C4-2B (cell line): ENCODE measurements at regions not wholly inside any gene's neighbourhood (a gene's known extent, or its start where the extent isn't known, plus 50 kb on each side); places are given as distances from the start of the nearest gene placed in this dataset.

Source experiments
- H3K27ac ChIP-seq: fragments of 450-650 bp; 2 replicates; pipeline ENCODE4 v1.5.1; 2017
- ZFX ChIP-seq: fragments of 450-650 bp; IDR thresholded peaks from 2 replicates; pipeline ENCODE4 v1.6.1; 2017
- TF ChIP-seq, protein P1 (sequence below): fragments of 450-650 bp; conservative IDR thresholded peaks from 2 replicates; pipeline ENCODE4 v1.5.1; 2017; ENCODE audit warnings: mild to moderate bottlenecking

DNA sequence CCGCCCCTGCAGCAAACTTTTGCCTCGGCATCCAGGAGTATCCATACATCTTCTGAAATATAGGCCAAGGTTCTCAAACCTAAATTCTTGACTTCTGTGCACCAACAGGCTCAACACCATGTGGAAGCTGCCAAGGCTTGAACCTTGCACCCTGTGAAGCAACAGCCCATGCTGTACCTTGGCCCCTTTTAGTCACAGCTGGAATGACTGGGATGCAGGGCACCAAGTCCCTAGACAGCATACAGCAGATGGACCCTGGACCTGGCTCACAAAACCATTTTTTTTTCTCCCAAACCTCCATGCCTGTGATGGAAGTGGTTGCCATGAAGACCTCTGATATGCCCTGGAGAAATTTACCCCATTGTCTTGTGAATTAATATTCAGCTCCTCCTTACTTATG lies 233.8 kb upstream of the KCND2 start:
- H3K27ac ChIP-seq: no peak overlapping the region
- TF ChIP-seq, protein P1, sequence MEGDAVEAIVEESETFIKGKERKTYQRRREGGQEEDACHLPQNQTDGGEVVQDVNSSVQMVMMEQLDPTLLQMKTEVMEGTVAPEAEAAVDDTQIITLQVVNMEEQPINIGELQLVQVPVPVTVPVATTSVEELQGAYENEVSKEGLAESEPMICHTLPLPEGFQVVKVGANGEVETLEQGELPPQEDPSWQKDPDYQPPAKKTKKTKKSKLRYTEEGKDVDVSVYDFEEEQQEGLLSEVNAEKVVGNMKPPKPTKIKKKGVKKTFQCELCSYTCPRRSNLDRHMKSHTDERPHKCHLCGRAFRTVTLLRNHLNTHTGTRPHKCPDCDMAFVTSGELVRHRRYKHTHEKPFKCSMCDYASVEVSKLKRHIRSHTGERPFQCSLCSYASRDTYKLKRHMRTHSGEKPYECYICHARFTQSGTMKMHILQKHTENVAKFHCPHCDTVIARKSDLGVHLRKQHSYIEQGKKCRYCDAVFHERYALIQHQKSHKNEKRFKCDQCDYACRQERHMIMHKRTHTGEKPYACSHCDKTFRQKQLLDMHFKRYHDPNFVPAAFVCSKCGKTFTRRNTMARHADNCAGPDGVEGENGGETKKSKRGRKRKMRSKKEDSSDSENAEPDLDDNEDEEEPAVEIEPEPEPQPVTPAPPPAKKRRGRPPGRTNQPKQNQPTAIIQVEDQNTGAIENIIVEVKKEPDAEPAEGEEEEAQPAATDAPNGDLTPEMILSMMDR: no peak
- no peak for TF ChIP-seq ZFX

DNA sequence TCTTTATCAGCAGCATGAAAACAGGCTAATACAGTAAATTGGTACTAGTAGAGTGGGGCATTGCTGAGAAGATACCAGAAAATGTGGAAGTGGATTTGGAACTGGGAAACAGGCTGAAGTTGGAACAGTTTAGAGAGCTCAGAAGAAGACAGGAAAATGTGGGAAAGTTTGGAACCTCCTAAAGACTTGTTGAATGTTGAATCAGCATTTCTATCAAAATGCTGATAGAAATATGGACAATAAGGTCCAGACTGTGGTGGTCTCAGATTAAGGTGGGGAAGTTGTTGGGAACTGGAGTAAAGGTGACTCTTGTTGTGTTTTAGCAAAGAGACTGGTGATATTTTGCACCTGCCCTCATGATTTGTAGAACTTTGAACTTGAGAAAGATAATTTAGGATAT lies 231.2 kb upstream of the KCND2 start:
- H3K27ac ChIP-seq: no peak overlapping the region
- TF ChIP-seq ZFX: no peak
- TF ChIP-seq, protein P1: no peak

DNA sequence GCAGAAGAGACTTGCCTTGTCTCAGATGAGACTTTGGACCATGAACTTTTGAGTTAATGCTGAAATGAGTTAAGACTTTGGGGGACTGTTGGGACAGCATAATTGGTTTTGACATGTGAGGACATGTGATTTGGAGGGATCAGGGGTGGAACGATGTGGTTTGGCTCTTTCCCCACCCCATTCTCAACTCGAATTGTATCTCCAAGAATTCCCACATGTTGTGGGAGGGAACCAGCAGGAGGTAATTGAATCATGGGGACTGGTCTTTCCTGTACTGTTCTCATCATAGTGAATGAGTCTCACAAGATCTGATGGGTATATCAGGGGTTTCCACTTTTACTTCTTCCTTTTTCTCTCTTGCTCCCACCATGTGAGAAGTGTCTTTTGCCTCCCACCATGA lies 229.7 kb upstream of the KCND2 start:
- TF ChIP-seq ZFX: no peak
- TF ChIP-seq, protein P1: no peak
- H3K27ac ChIP-seq: no peak overlapping the region

DNA sequence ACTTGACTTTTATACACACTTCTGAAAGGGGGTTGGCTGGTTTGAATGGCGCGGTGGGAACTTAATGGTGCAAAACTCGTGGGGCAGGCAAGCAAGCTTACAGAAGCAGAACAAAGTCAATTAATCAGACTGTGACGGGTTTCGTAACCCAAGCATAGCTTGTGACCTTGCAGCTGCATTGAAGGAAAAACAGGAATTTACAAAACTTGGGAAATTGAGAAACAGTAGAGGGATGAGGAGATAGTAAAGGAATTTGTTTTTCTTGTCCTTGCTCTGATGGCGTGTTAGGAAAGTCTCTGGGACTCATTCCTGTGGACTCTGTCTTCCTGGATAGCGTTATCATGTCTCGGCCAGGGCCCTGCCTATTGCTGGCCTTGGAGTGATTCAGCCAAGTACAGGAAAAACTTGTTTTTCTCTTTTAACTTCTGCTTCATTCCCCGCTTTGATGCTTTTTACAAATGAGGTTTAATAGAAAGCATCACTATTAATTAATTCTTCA lies 220.0 kb upstream of the KCND2 start:
- TF ChIP-seq, protein P1: no peak
- TF ChIP-seq ZFX: no peak
- H3K27ac ChIP-seq: no peak overlapping the region

DNA sequence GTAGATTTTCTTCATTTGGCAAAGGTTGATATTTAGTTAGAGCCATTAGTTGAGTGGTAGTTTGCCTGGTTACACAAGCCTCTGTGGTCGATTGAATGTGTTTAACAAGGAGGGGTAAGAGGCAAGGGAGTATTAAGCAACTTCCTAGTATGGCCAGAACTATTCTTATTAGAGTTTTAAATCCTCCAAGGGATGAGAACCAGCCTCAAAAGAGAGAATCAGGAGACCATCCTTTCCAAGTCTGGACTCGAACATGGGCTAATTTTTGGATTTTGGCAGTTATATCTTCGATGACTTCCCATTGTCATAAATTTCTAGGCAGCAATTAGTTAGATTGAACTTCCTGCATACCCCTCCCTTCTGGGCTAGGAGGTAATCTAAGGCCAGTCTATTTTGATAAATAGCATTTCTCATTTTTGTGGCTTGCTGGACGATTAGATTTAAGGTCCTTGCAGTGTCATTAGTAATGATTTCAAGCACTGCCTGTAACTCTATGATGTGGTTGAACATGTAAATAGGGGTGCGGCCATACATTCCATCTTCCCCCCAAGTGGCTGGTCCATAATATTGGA lies 219.5 kb upstream of the KCND2 start:
- TF ChIP-seq, protein P1: no peak
- no peak for TF ChIP-seq ZFX
- H3K27ac ChIP-seq: no peak overlapping the region

DNA sequence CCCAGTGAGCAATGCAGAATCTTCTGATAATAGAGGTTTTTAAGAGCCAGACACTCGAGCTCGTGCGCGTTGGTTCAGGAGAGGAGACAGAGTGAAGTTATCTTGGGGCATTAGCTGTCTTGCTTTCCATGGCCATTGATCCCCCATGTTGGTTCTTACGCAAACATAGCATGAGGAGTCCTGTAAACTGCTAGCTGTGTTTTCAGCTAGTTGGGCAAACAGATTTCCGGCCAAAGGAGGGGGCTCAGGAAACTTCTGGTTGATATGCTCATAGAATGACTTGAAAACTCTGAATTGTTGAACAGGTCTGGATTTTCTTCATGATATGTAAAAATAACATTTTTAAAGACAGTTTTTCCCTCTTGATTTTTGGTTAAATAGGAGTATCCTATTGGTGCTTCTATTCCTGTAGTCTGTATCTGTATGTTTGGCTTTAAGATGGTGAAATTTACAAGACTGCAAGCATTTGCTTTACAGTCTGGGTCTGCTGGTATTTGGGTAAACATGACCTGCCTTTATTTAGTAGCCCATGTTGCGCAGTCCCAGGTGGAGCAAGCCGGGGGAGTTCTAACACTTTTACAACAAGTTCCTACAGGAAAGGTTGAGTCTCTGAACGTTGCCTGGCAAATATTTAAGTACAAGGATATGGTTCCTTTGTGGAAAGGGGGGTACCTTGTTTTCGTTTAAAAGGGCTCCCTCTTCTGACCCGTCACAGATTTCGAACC lies 218.4 kb upstream of the KCND2 start:
- no peak overlapping the region for H3K27ac ChIP-seq
- no peak for TF ChIP-seq ZFX
- TF ChIP-seq, protein P1: no peak

DNA sequence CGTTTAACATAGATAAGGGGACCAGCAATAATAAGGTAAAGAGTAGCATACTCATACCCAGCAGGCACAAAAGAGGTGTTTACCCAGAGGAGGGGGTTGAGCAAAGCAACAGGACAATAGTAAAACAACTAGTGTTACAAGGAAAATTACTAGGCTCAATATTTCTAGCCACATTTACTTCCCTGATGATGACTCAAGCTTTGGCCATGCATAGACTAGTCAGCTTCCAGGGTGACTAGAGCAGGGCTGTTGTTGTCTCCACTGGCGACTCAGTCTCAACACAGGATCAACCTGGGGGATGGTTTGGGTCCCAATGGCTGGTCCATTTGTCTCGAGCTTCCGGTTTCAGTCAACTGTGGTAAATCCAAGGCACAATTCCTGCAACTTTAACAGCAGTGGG lies 217.7 kb upstream of the KCND2 start:
- H3K27ac ChIP-seq: no peak overlapping the region
- no peak for TF ChIP-seq ZFX
- TF ChIP-seq, protein P1: no peak
